K562 (cell line): ENCODE measurements at regions not wholly inside any gene's neighbourhood (a gene's known extent, or its start where the extent isn't known, plus 50 kb on each side); places are given as distances from the start of the nearest gene placed in this dataset.

Source experiments
- CAMTA2 ChIP-seq: fragments of 250-450 bp; sonication (Bioruptor Pico); conservative IDR thresholded peaks from 2 replicates; pipeline ENCODE4 v1.5.1; 2022
- CTCFL ChIP-seq: IDR thresholded peaks from 2 replicates; pipeline ENCODE4 v1.6.1; 2011; ENCODE audit warnings: borderline replicate concordance, low read depth, mild to moderate bottlenecking, moderate library complexity, low read length; ENCODE audit not compliant: insufficient read depth, poor library complexity, severe bottlenecking
- DIDO1 ChIP-seq: fragments of 450-650 bp; IDR thresholded peaks from 2 replicates; pipeline ENCODE4 v1.6.1; 2016; ENCODE audit warnings: low read depth, missing biosample characterization, missing genetic modification characterization
- FOSL1 ChIP-seq: fragments of 200-800 bp; sonication (Bioruptor generic); conservative IDR thresholded peaks from 2 replicates; pipeline ENCODE4 v1.6.1; 2016; ENCODE audit warnings: missing genetic modification characterization, missing compliant biosample characterization
- GTF2E2 ChIP-seq: fragments of 200-800 bp; sonication (Bioruptor generic); IDR thresholded peaks from 2 replicates; pipeline ENCODE4 v1.6.1; 2016; ENCODE audit warnings: missing genetic modification characterization, missing compliant biosample characterization
- HDAC1 ChIP-seq, 2 experiments: fragments of 450-650 bp; IDR thresholded peaks; 2 replicates each; pipeline ENCODE4 v1.6.1; 2016 to 2017; ENCODE audit warnings: inconsistent platforms in 1 of 2, mild to moderate bottlenecking in 1 of 2, moderate library complexity in 1 of 2
- HMBOX1 ChIP-seq: sonication (generic); IDR thresholded peaks from 2 replicates; pipeline ENCODE4 v1.6.1; 2016
- KLF1 ChIP-seq: fragments of 450-650 bp; IDR thresholded peaks from 2 replicates; pipeline ENCODE4 v1.6.1; 2016; ENCODE audit warnings: missing genetic modification characterization, missing compliant biosample characterization
- MYC ChIP-seq, 2 experiments: fragments of 250-450 bp in 1 of 2; sonication (Bioruptor Pico) in 1 of 2; IDR thresholded peaks; 2 replicates each; pipeline versions ENCODE4 v1.5.1 to v1.6.1; 2012 to 2021; ENCODE audit warnings: low read depth in 2 of 2, borderline replicate concordance in 1 of 2, improper control_type of control experiment in 1 of 2, low read length in 1 of 2, mild to moderate bottlenecking in 1 of 2, moderate library complexity in 1 of 2
- RBBP5 ChIP-seq: fragments of 200-600 bp; sonication (generic); IDR thresholded peaks from 2 replicates; pipeline ENCODE4 v1.6.1; 2012; ENCODE audit warnings: borderline replicate concordance, mild to moderate bottlenecking, low read length, control low read depth, inconsistent platforms; ENCODE audit not compliant: insufficient read depth, poor library complexity, severe bottlenecking
- SIRT6 ChIP-seq: IDR thresholded peaks from one replicate; pipeline ENCODE4 v1.6.1; 2012; ENCODE audit warnings: low read depth, mild to moderate bottlenecking, control low read depth, inconsistent platforms, low read length, moderate library complexity
- TAL1 ChIP-seq: fragments of 450-650 bp; IDR thresholded peaks from 2 replicates; pipeline ENCODE4 v1.6.1; 2016; ENCODE audit warnings: mild to moderate bottlenecking
- VEZF1 ChIP-seq: fragments of 200-800 bp; sonication (Bioruptor generic); IDR thresholded peaks from 2 replicates; pipeline ENCODE4 v1.6.1; 2017; ENCODE audit warnings: missing genetic modification characterization, missing compliant biosample characterization
- YY1 ChIP-seq, 3 experiments: IDR thresholded peaks; 2 replicates each; pipeline ENCODE4 v1.6.1; 2011; ENCODE audit warnings: low read length in 2 of 3, mild to moderate bottlenecking in 2 of 3, moderate library complexity in 2 of 3, borderline replicate concordance in 1 of 3, control low read depth in 1 of 3, low read depth in 1 of 3; ENCODE audit not compliant: insufficient read depth in 3 of 3, insufficient replicate concordance in 2 of 3, control insufficient read depth in 1 of 3, insufficient read length in 1 of 3; ENCODE audit errors: extremely low read depth in 1 of 3
- ZNF583 ChIP-seq: fragments of 250-450 bp; sonication (Bioruptor Pico); IDR thresholded peaks from 2 replicates; pipeline ENCODE4 v1.4.0; 2020
- TF ChIP-seq, protein P1 (sequence below), 2 experiments: fragments of 200-800 bp in 1 of 2; sonication (Bioruptor generic) in 1 of 2; sonication (generic) in 1 of 2; formaldehyde crosslinking in 1 of 2; IDR thresholded peaks in 1 of 2; conservative IDR thresholded peaks in 1 of 2; 2 replicates each; pipeline versions ENCODE4 v1.5.0 to v1.6.1; 2016 to 2020; ENCODE audit warnings: missing compliant biosample characterization in 1 of 2, missing genetic modification characterization in 1 of 2, missing genetic modification reagents in 1 of 2
- TF ChIP-seq, protein P2 (sequence below): sonication (generic); formaldehyde crosslinking; IDR thresholded peaks from 2 replicates; pipeline ENCODE4 v1.9.0; 2022; ENCODE audit warnings: mild to moderate bottlenecking, missing genetic modification reagents

GRCh38 chr2:195513119-195513518 is 143.9 kb upstream of the SLC39A10 start (continued):
- TF ChIP-seq RBBP5 = peak; percentile 38
- TF ChIP-seq, protein P1, sequence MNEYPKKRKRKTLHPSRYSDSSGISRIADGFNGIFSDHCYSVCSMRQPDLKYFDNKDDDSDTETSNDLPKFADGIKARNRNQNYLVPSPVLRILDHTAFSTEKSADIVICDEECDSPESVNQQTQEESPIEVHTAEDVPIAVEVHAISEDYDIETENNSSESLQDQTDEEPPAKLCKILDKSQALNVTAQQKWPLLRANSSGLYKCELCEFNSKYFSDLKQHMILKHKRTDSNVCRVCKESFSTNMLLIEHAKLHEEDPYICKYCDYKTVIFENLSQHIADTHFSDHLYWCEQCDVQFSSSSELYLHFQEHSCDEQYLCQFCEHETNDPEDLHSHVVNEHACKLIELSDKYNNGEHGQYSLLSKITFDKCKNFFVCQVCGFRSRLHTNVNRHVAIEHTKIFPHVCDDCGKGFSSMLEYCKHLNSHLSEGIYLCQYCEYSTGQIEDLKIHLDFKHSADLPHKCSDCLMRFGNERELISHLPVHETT (CRISPR knock-in tag; conservative IDR thresholded peaks at IDR 0.05 in 1 of 2, IDR thresholded peaks at IDR 0.05 in 1 of 2) = peak in 1 of 2 experiments; percentile 74; a peak in 1 of 4 replicates
- TF ChIP-seq, protein P2, sequence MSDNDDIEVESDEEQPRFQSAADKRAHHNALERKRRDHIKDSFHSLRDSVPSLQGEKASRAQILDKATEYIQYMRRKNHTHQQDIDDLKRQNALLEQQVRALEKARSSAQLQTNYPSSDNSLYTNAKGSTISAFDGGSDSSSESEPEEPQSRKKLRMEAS = peak; percentile 27; the same call in 1 of the 2 replicates
- TF ChIP-seq YY1 (IDR thresholded peaks at IDR 0.05; ENCODE audit: borderline replicate concordance in 1 of 3, control insufficient read depth in 1 of 3, extremely low read depth in 1 of 3, insufficient read depth in 3 of 3, insufficient read length in 1 of 3, insufficient replicate concordance in 2 of 3, low read depth in 1 of 3, low read length in 2 of 3) = peak in 2 of 3 experiments; percentile 12 to 69
- TF ChIP-seq HMBOX1 = peak; percentile 29; the same call in 1 of the 2 replicates
- no peak for TF ChIP-seq CAMTA2
- no peak for TF ChIP-seq GTF2E2
- TF ChIP-seq SIRT6 = no peak
- TF ChIP-seq VEZF1 (CRISPR knock-in tag) = peak; percentile 36
- 0 out of 2 replicates have a peak, but pooled peaks have one; percentile 24 for TF ChIP-seq MYC (IDR thresholded peaks at IDR 0.05; ENCODE audit: low read depth, low read length)
- no peak for TF ChIP-seq MYC (CRISPR knock-in tag; IDR thresholded peaks at IDR 0.05; ENCODE audit: borderline replicate concordance, low read depth)
- TF ChIP-seq FOSL1 = peak; percentile 43; the same call in 1 of the 2 replicates
- TF ChIP-seq DIDO1 (tag) = no peak
- peak in 1 of 2 experiments; percentile 62; a peak in 1 of 4 replicates for TF ChIP-seq HDAC1 (IDR thresholded peaks at IDR 0.05)
- peak; percentile 92 for TF ChIP-seq TAL1
- 0 out of 2 replicates have a peak, but pooled peaks have one; percentile 31 for TF ChIP-seq ZNF583 (CRISPR knock-in tag)
- no peak for TF ChIP-seq CTCFL
- TF ChIP-seq KLF1 (tag) = no peak
